Adipocyte (in vitro differentiated cells): ENCODE measurements at regions not wholly inside any gene's neighbourhood (a gene's known extent, or its start where the extent isn't known, plus 50 kb on each side); places are given as distances from the start of the nearest gene placed in this dataset.

Experiments used
- DNase-seq: peaks from one replicate; pipeline ENCODE4 v3.0.0-alpha.2; 2015; ENCODE audit warnings: low read depth
- H3K27me3 ChIP-seq: replicated peaks from 2 replicates; pipeline ENCODE4 v1.7.0; 2013; ENCODE audit warnings: mild to moderate bottlenecking, low read length, moderate library complexity; ENCODE audit not compliant: control insufficient read depth, insufficient read depth
- H3K36me3 ChIP-seq: 2 replicates; pipeline ENCODE4 v1.7.0; 2013; ENCODE audit warnings: low read length, mild to moderate bottlenecking, moderate library complexity; ENCODE audit not compliant: control insufficient read depth, insufficient read depth, severe bottlenecking
- H3K4me1 ChIP-seq: 2 replicates; pipeline ENCODE4 v1.7.0; 2013; ENCODE audit warnings: mild to moderate bottlenecking, low read length, moderate library complexity; ENCODE audit not compliant: control insufficient read depth, insufficient read depth
- H3K4me3 ChIP-seq: 2 replicates; pipeline ENCODE4 v1.7.0; 2013; ENCODE audit warnings: mild to moderate bottlenecking, low read length, moderate library complexity
- H3K9ac ChIP-seq: 2 replicates; pipeline ENCODE4 v1.7.0; 2013; ENCODE audit warnings: mild to moderate bottlenecking, low read length, moderate library complexity
- H3K9me3 ChIP-seq: 2 replicates; pipeline ENCODE4 v1.7.0; 2013; ENCODE audit warnings: mild to moderate bottlenecking, low read length, moderate library complexity; ENCODE audit not compliant: control insufficient read depth

- Histone ChIP-seq H3K4me3 (no peak overlapping the region), H3K9me3 (no peaks in the 10 kb centered on the region), H3K27me3 (no peaks in the 10 kb centered on the region), H3K36me3 (no peaks in the 10 kb centered on the region), H3K4me1 (peaks cover under 1% of the 10 kb centered on the region), H3K9ac (no peak overlapping the region)
- no peak for DNase-seq
Measured at GRCh38 chr1:115492019-115492595, 149.7 kb upstream of the VANGL1 start.

DNA sequence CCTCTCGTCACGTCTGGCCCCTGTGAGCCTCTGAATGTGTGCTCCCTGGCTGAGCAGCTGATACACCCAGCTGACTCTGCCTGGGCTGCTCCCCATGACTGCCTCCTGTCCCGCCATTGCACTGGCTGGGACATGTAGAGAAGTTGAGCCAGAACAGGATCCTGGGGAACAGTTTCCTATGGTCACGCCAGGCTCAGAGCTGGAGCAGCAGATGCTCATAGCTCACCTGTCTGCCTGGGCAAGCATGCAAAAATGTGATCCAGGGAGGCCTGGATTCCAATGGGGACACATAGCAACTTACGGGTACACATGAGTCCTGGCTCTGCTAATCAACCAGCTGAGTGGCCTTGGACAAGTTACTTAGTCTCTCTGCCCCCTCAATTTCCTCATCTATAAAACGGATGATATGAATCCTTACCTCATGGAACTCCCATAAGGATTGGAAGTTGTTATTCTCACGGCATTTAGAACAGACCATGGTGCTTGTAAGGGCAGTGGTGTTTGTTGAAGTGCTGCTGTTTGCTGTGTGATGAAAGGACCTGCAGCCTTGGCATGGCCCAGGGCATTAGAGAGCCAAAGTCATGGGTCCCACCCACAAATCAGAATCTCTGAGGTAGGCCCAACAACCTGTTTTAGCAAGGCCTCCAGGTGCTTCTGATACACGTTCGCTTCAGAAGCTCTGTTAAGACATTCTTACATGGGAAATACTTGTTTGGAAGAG, 150.3 kb upstream of the VANGL1 start:
- Histone ChIP-seq H3K4me1 (no peaks in the 10 kb centered on the region), H3K27me3 (no peaks in the 10 kb centered on the region), H3K9me3 (no peaks in the 10 kb centered on the region), H3K36me3 (no peaks in the 10 kb centered on the region), H3K9ac (no peak overlapping the region), H3K4me3 (no peak overlapping the region)
- no peak for DNase-seq

- DNase-seq: no peak
- Histone ChIP-seq H3K4me3 (no peak overlapping the region), H3K9ac (no peak overlapping the region), H3K9me3 (no peaks in the 10 kb centered on the region), H3K4me1 (no peaks in the 10 kb centered on the region), H3K36me3 (no peaks in the 10 kb centered on the region), H3K27me3 (peaks cover 28% of the 10 kb centered on the region)
Measured at GRCh38 chr1:115479055-115479482, 141.0 kb upstream of the NGF start.

DNA sequence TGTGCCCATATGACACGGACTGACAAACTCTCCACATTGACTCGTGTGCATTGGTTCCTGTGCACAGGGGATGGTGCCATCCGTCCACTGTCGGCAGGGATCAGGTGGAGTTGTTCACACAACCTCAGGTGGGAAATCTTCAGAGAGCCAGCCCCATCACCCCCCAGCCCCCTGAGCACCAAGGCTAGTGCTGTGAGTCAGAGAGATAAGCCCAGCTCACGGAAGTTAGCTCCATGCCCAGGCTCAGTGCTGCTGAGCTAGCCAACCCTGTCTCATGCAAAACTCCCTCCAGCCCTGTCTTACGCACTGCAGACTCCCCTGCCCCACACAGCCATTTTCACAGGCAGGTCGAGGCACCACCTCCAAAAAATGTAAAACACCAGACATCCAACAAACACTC, 139.0 kb upstream of the NGF start:
- no peak overlapping the region for H3K9ac ChIP-seq
- no peaks in the 10 kb centered on the region for H3K4me1 ChIP-seq
- no peak for DNase-seq
- H3K36me3 ChIP-seq: no peaks in the 10 kb centered on the region
- H3K27me3 ChIP-seq: peaks cover 28% of the 10 kb centered on the region
- no peak overlapping the region for H3K4me3 ChIP-seq
- no peaks in the 10 kb centered on the region for H3K9me3 ChIP-seq

GRCh38 chr1:115476616-115477015, 138.6 kb upstream of the NGF start:
- Histone ChIP-seq H3K27me3 (peaks cover 28% of the 10 kb centered on the region), H3K9me3 (no peaks in the 10 kb centered on the region), H3K4me1 (no peaks in the 10 kb centered on the region), H3K4me3 (no peak overlapping the region), H3K36me3 (no peaks in the 10 kb centered on the region), H3K9ac (no peak overlapping the region)
- no peak for DNase-seq

GRCh38 chr1:115475901-115476300, 137.9 kb upstream of the NGF start:
- no peaks in the 10 kb centered on the region for H3K4me1 ChIP-seq
- H3K27me3 ChIP-seq: peaks cover 28% of the 10 kb centered on the region
- H3K9ac ChIP-seq: no peak overlapping the region
- H3K9me3 ChIP-seq: no peaks in the 10 kb centered on the region
- H3K36me3 ChIP-seq: no peaks in the 10 kb centered on the region
- DNase-seq: no peak
- no peak overlapping the region for H3K4me3 ChIP-seq

DNA sequence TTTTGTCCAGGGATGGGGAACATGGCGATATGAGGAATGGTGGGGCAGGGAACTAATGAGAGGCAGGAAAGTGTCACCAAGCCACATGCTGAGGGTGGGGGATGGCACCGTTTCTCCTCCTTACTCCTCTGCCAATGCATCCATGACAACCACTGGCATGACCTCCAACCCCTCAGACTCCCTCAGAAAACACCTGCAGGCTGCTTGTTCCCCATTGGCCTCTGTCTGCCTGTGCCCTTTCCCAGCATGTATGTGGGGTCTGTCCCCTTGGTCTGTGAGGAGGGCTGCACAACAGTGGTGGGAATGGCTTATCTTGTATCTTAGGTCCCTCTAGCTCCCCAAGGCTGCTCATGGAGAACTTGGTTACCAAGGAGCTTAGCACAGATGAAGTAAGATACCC, 137.2 kb upstream of the NGF start:
- Histone ChIP-seq H3K9ac (no peak overlapping the region), H3K4me3 (no peak overlapping the region), H3K36me3 (no peaks in the 10 kb centered on the region), H3K27me3 (peaks cover 24% of the 10 kb centered on the region), H3K4me1 (peaks cover under 1% of the 10 kb centered on the region), H3K9me3 (no peaks in the 10 kb centered on the region)
- DNase-seq: no peak

DNA sequence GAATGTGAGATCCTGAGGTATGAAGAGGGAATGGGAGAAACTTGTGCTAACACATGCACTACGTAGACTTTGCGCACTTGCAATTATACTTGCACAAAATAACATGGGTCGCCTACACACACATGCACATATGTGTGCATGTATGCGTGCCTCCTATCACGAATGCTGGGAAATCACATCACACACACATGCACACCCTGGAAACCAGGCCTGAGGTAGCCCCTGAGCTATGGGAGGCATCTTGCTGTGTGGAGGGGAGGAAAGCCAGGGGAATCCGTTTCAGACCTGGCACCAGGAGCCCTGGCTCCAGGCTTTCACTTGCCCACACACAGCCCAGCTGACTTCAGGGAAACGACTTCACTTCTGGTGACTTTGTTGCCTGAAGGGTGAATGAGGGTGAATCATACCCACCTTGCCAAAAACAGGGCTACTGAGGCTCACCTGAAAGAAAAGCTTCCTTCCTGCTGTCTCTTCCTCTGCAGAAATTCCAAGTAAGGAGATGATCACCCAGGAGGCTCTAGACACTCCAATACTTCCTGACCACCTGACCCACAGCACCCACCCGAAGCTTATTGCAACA, 136.0 kb upstream of the NGF start:
- no peaks in the 10 kb centered on the region for H3K36me3 ChIP-seq
- H3K4me1 ChIP-seq: peaks cover 3% of the 10 kb centered on the region
- H3K4me3 ChIP-seq: no peak overlapping the region
- no peak for DNase-seq
- no peak overlapping the region for H3K9ac ChIP-seq
- peaks cover 15% of the 10 kb centered on the region for H3K27me3 ChIP-seq
- H3K9me3 ChIP-seq: no peaks in the 10 kb centered on the region

DNA sequence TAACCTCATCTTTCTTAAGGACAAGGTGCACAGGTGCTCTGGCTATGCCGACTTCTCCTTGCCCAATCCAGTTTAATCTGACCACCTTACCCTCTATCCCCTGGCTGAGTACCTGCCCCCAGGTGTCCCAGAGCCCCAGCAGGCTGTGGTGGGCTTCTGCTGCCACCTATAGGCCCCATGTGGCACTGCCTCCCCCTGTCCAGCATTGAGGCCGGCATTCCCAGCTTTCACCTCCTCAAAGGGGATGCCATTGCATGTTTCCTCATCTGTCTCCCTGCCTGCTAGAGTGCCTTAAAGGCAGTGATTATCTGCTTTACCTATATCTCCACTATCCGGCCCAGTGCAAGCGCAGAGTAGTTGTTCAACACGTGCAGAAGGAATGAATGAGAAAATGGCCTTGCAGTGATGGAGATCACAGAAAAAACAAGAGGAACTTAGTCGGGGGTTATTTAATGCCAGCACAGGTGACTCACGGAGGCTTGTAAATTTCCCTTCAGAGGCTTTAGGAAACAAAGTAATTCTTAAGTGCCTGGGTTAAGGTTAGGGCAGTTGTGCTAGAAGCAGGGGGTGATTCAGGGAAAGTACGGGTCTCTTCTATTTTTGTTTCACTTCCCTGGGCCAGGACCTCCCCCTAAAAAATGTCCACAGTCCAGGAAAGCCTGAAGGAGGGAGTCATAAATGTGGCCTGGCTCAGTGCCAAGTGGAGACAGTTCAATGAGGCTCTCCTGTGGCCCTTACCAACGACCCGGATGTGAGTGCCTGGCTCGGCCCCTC, 131.8 kb upstream of the NGF start:
- H3K27me3 ChIP-seq: peaks cover 3% of the 10 kb centered on the region
- H3K4me3 ChIP-seq: no peak overlapping the region
- no peaks in the 10 kb centered on the region for H3K36me3 ChIP-seq
- DNase-seq: peak; percentile 72
- peak overlapping the region; percentile 19 for H3K9ac ChIP-seq
- H3K4me1 ChIP-seq: peaks cover 3% of the 10 kb centered on the region
- H3K9me3 ChIP-seq: no peaks in the 10 kb centered on the region

DNA sequence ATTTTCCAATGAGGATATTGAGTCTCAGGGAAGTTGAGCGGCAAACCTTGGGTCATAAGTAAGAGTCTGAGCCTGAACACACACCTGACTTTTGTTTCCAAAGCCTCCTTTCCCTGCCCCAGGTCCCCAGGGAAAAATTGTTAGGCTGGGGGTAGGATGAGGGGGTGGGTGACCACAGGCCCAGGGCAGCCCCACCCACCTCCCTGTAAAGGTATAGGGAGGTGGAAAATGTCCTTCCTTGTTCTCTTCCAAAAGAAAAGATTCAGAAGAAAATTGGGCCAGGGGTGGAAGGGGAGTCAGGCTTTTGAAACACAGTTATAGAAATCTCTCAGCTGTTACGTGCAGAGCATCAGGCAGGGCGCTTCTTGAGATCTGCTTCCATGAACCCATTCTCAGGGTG, 129.7 kb upstream of the NGF start:
- Histone ChIP-seq H3K4me3 (no peak overlapping the region), H3K4me1 (peaks cover 3% of the 10 kb centered on the region), H3K9ac (no peak overlapping the region), H3K27me3 (no peaks in the 10 kb centered on the region), H3K9me3 (no peaks in the 10 kb centered on the region), H3K36me3 (no peaks in the 10 kb centered on the region)
- DNase-seq: no peak

DNA sequence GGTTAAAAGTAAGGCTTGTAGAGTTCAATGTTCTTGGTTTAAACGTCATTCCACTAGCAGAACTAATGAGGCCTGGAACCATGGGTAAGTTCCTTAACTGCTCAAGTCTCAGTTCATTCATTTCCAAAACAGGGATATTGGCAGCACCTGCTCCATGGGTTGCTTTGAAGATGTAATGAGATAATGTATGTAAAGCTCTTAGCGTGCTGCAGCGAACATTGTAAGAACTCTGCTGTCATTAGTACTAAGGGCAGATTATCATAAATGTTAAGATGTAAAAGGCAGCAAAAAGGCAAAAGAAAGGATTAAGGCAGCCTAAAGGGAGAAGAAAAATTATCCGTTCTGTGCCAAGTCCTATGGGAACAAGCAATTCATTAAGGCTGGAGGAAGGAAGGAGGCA, 129.1 kb upstream of the NGF start:
- no peak overlapping the region for H3K9ac ChIP-seq
- no peak for DNase-seq
- peaks cover 3% of the 10 kb centered on the region for H3K4me1 ChIP-seq
- no peaks in the 10 kb centered on the region for H3K27me3 ChIP-seq
- no peaks in the 10 kb centered on the region for H3K36me3 ChIP-seq
- no peaks in the 10 kb centered on the region for H3K9me3 ChIP-seq
- H3K4me3 ChIP-seq: no peak overlapping the region
